Lower lobe of right lung (tissue), 2 donors: ENCODE measurements at regions not wholly inside any gene's neighbourhood (a gene's known extent, or its start where the extent isn't known, plus 50 kb on each side); places are given as distances from the start of the nearest gene placed in this dataset.

Experiments
- ATAC-seq, 2 donors: fragments of 200-7000 bp; cut with Tn5 transposase; one replicate each; pipeline ENCODE4 v1.9.1; 2020 to 2022; ENCODE audit warnings: mild to moderate bottlenecking in 2 of 2, moderate library complexity in 2 of 2
- DNase-seq: peaks from one replicate; pipeline ENCODE4 v3.0.0-alpha.2; 2020
- H3K27ac ChIP-seq: fragments of 200-600 bp; one replicate; pipeline ENCODE4 v1.8.0; 2022
- H3K27me3 ChIP-seq: fragments of 200-600 bp; one replicate; pipeline ENCODE4 v1.8.0; 2022; ENCODE audit warnings: low read depth
- H3K36me3 ChIP-seq: fragments of 200-600 bp; one replicate; pipeline ENCODE4 v1.8.0; 2022; ENCODE audit warnings: mild to moderate bottlenecking
- H3K4me1 ChIP-seq: fragments of 200-600 bp; one replicate; pipeline ENCODE4 v1.8.0; 2022
- H3K4me3 ChIP-seq: fragments of 200-600 bp; one replicate; pipeline ENCODE4 v1.8.0; 2022; ENCODE audit warnings: mild to moderate bottlenecking
- H3K9me3 ChIP-seq: fragments of 200-600 bp; one replicate; pipeline ENCODE4 v1.8.0; 2022
- CTCF ChIP-seq: fragments of 200-600 bp; IDR thresholded peaks from one replicate; pipeline ENCODE4 v1.8.0; 2022; ENCODE audit warnings: antibody characterized with exemption, mild to moderate bottlenecking
- intact Hi-C: fragments of 100-400 bp; cut with DNase I; formaldehyde crosslinking; loops from one replicate; pipeline ENCODE4 v1.11.0; 2022
- donor health status: DM: no; HTN: yes; CAD: no; lungs with severe emphysema.

- DNase-seq: no peak
- intact Hi-C loops: no loop called here
- ATAC-seq: no peak
- Histone ChIP-seq H3K27me3 (no peaks in the 10 kb centered on the region), H3K4me3 (no peak overlapping the region), H3K4me1 (no peaks in the 10 kb centered on the region), H3K36me3 (no peaks in the 10 kb centered on the region), H3K9me3 (no peaks in the 10 kb centered on the region), H3K27ac (no peak overlapping the region)
- no peak for TF ChIP-seq CTCF
Observed at GRCh38 chr10:52631648-52632047, 140.9 kb downstream of the MBL2 start.

GRCh38 chr10:52632591-52632990 lies 140.0 kb downstream of the MBL2 start:
- Histone ChIP-seq H3K9me3 (peaks cover 4% of the 10 kb centered on the region), H3K27me3 (no peaks in the 10 kb centered on the region), H3K27ac (no peak overlapping the region), H3K4me3 (no peak overlapping the region), H3K36me3 (no peaks in the 10 kb centered on the region), H3K4me1 (no peaks in the 10 kb centered on the region)
- intact Hi-C loops: no loop called here
- TF ChIP-seq CTCF: no peak
- DNase-seq (no peak), ATAC-seq (no peak)

- ATAC-seq (no peak), DNase-seq (no peak)
- no peaks in the 10 kb centered on the region for H3K27me3 ChIP-seq
- H3K27ac ChIP-seq: no peak overlapping the region
- peaks cover 4% of the 10 kb centered on the region for H3K9me3 ChIP-seq
- no peak overlapping the region for H3K4me3 ChIP-seq
- no peaks in the 10 kb centered on the region for H3K36me3 ChIP-seq
- intact Hi-C loops: no loop called here
- H3K4me1 ChIP-seq: no peaks in the 10 kb centered on the region
- no peak for TF ChIP-seq CTCF
Observed at GRCh38 chr10:52633266-52633665, 139.3 kb downstream of the MBL2 start.

GRCh38 chr10:52635651-52636050 lies 136.9 kb downstream of the MBL2 start:
- no peak for TF ChIP-seq CTCF
- DNase-seq: no peak
- no peak overlapping the region for H3K27ac ChIP-seq
- H3K4me3 ChIP-seq: no peak overlapping the region
- no peaks in the 10 kb centered on the region for H3K36me3 ChIP-seq
- peaks cover 4% of the 10 kb centered on the region for H3K9me3 ChIP-seq
- H3K27me3 ChIP-seq: no peaks in the 10 kb centered on the region
- no peaks in the 10 kb centered on the region for H3K4me1 ChIP-seq
- intact Hi-C loops: no loop called here
- no peak for ATAC-seq

- Histone ChIP-seq H3K36me3 (no peaks in the 10 kb centered on the region), H3K4me3 (no peak overlapping the region), H3K4me1 (no peaks in the 10 kb centered on the region), H3K27me3 (no peaks in the 10 kb centered on the region), H3K27ac (no peak overlapping the region), H3K9me3 (peaks cover 4% of the 10 kb centered on the region)
- intact Hi-C loops: no loop called here
- no peak for ATAC-seq
- TF ChIP-seq CTCF: no peak
- DNase-seq: no peak
Observed at GRCh38 chr10:52636874-52637273, 135.7 kb downstream of the MBL2 start.

GRCh38 chr10:52637592-52637991 lies 135.0 kb downstream of the MBL2 start:
- no peaks in the 10 kb centered on the region for H3K4me1 ChIP-seq
- peak; percentile 82 for ATAC-seq
- DNase-seq: no peak
- H3K9me3 ChIP-seq: peaks cover 4% of the 10 kb centered on the region
- H3K36me3 ChIP-seq: no peaks in the 10 kb centered on the region
- no peak overlapping the region for H3K27ac ChIP-seq
- no peak overlapping the region for H3K4me3 ChIP-seq
- H3K27me3 ChIP-seq: no peaks in the 10 kb centered on the region
- no peak for TF ChIP-seq CTCF
- intact Hi-C loops: no loop called here
